Keratinocyte (primary cell): ENCODE measurements at regions not wholly inside any gene's neighbourhood (a gene's known extent, or its start where the extent isn't known, plus 50 kb on each side); places are given as distances from the start of the nearest gene placed in this dataset.

ENCODE experiments used
- DNase-seq: peaks from one replicate; pipeline ENCODE4 v3.0.0-alpha.2; 2011; ENCODE audit warnings: low read depth, missing footprints, low spot score
- FAIRE-seq: peaks from 2 replicates; lab custom pipeline; 2011; peaks lifted over from hg19 to GRCh38; lab: Jason Lieb, UNC
- H2AFZ ChIP-seq: 2 replicates; pipeline ENCODE4 v1.6.0; 2012; ENCODE audit warnings: low read length, control low read depth, inconsistent platforms; ENCODE audit not compliant: control insufficient read depth
- H3K27ac ChIP-seq: 2 replicates; pipeline ENCODE4 v1.5.1; 2011; ENCODE audit warnings: low read length; ENCODE audit not compliant: control insufficient read depth, insufficient read depth
- H3K27me3 ChIP-seq: 3 replicates; pipeline ENCODE4 v1.6.0; 2011; ENCODE audit warnings: low read length; ENCODE audit not compliant: control insufficient read depth, insufficient read depth; ENCODE audit errors: extremely low read depth
- H3K36me3 ChIP-seq, 2 experiments: 2 replicates in 1 of 2; 3 replicates in 1 of 2; pipeline ENCODE4 v1.5.1; 2011; ENCODE audit warnings: low read length in 2 of 2, mild to moderate bottlenecking in 1 of 2; ENCODE audit not compliant: control insufficient read depth in 2 of 2, insufficient read depth in 2 of 2; ENCODE audit errors: extremely low read depth in 1 of 2
- H3K4me1 ChIP-seq: 3 replicates; pipeline ENCODE4 v1.5.1; 2011; ENCODE audit warnings: low read length; ENCODE audit not compliant: control insufficient read depth, insufficient read depth; ENCODE audit errors: extremely low read depth
- H3K4me2 ChIP-seq: 3 replicates; pipeline ENCODE4 v1.6.0; 2011; ENCODE audit warnings: low read depth, low read length; ENCODE audit not compliant: control insufficient read depth, insufficient read depth; ENCODE audit errors: extremely low read depth
- H3K4me3 ChIP-seq, 3 experiments: fragments of 200-600 bp in 1 of 3; sonication (generic) in 1 of 3; 2 replicates in 2 of 3; 3 replicates in 1 of 3; pipeline ENCODE4 v1.5.1; 2011 to 2016; ENCODE audit warnings: low read length in 3 of 3, mild to moderate bottlenecking in 3 of 3, control low read depth in 2 of 3, inconsistent platforms in 1 of 3, low read depth in 1 of 3, mixed read lengths in 1 of 3, mixed run types in 1 of 3, moderate library complexity in 1 of 3; ENCODE audit not compliant: control insufficient read depth in 2 of 3, insufficient read depth in 2 of 3; ENCODE audit errors: extremely low read depth in 1 of 3
- H3K79me2 ChIP-seq: 2 replicates; pipeline ENCODE4 v1.6.0; 2012; ENCODE audit warnings: low read length; ENCODE audit not compliant: control insufficient read depth, insufficient read depth
- H3K9ac ChIP-seq: 3 replicates; pipeline ENCODE4 v1.6.0; 2011; ENCODE audit warnings: low read length; ENCODE audit not compliant: control insufficient read depth, insufficient read depth; ENCODE audit errors: extremely low read depth
- H3K9me1 ChIP-seq: 3 replicates; pipeline ENCODE4 v1.6.0; 2011; ENCODE audit warnings: low read length; ENCODE audit not compliant: control insufficient read depth, insufficient read depth; ENCODE audit errors: extremely low read depth
- H3K9me3 ChIP-seq: 2 replicates; pipeline ENCODE4 v1.5.1; 2012; ENCODE audit warnings: low read depth, low read length; ENCODE audit not compliant: control insufficient read depth
- H4K20me1 ChIP-seq: 3 replicates; pipeline ENCODE4 v1.6.0; 2011; ENCODE audit warnings: low read length; ENCODE audit not compliant: control insufficient read depth, insufficient read depth; ENCODE audit errors: extremely low read depth
- CTCF ChIP-seq, 3 experiments: IDR thresholded peaks in 1 of 3; conservative IDR thresholded peaks in 1 of 3; optimal IDR thresholded peaks in 1 of 3; 2 replicates in 2 of 3; 3 replicates in 1 of 3; pipeline versions ENCODE3 to v1.5.1; 2011; ENCODE audit warnings: low read length in 3 of 3, mild to moderate bottlenecking in 3 of 3, moderate library complexity in 2 of 3, control low read depth in 1 of 3, inconsistent platforms in 1 of 3; ENCODE audit not compliant: insufficient read depth in 2 of 3; ENCODE audit errors: extremely low read depth in 1 of 3
- EZH2 ChIP-seq: IDR thresholded peaks from one replicate; pipeline ENCODE4 v1.6.1; 2012; ENCODE audit warnings: inconsistent platforms, mild to moderate bottlenecking, low read length, moderate library complexity
- dilution Hi-C: fragments of 300-500 bp; cut with MboI; formaldehyde crosslinking; loops from one replicate; pipeline ENCODE4 v1.7.0; 2020; ENCODE audit warnings: low sequenced_read_pairs; ENCODE audit not compliant: extremely low pct_ligation_motif_present

- H3K9me3 ChIP-seq: peaks cover 3% of the 10 kb centered on the region
- dilution Hi-C loops: no loop called here
These were observed 81.5 kb upstream of the F9 start for GRCh38 chrX:139448996-139449395.

DNA sequence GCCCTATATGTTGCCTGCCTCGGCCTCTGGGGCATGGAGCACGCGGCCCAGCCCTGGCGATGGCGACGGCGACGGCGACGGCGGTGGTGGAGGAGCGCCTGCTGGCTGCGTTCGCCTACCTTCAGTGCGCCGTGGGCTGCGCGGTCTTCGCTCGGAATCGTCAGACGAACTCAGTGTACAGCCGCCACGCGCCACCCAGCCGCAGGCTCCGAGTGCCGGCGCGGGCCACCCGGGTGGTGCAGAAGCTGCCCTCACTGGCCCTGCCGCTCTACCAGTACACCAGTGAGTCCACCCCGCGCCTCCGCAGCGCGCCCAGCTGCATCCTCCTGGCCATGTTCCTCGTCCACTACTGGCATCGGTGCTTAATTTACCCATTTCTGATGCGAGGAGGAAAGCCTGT is 83.7 kb upstream of the F9 start:
- no peak overlapping the region for H2AFZ ChIP-seq
- H3K4me3 ChIP-seq: no peak overlapping the region
- no peaks in the 10 kb centered on the region for H3K36me3 ChIP-seq
- H3K4me1 ChIP-seq: no peaks in the 10 kb centered on the region
- DNase-seq (no peak), FAIRE-seq (no peak)
- no peak overlapping the region for H3K4me2 ChIP-seq
- no peak overlapping the region for H3K27ac ChIP-seq
- H3K9me1 ChIP-seq: no peaks in the 10 kb centered on the region
- H3K79me2 ChIP-seq: no peaks in the 10 kb centered on the region
- TF ChIP-seq CTCF (optimal IDR thresholded peaks at IDR 0.05 in 1 of 3, IDR thresholded peaks at IDR 0.05 in 1 of 3, conservative IDR thresholded peaks at IDR 0.05 in 1 of 3; ENCODE audit: extremely low read depth in 1 of 3, insufficient read depth in 2 of 3, low read length in 3 of 3) (no peak), EZH2 (no peak)
- peaks cover 7% of the 10 kb centered on the region for H3K9me3 ChIP-seq
- H3K27me3 ChIP-seq: no peaks in the 10 kb centered on the region
- no peak overlapping the region for H3K9ac ChIP-seq
- dilution Hi-C loops: no loop called here
- no peaks in the 10 kb centered on the region for H4K20me1 ChIP-seq

More at GRCh38 chrX:139448996-139449395, 81.5 kb upstream of the F9 start:
- H3K4me1 ChIP-seq: no peaks in the 10 kb centered on the region
- no peaks in the 10 kb centered on the region for H3K27me3 ChIP-seq
- no peak overlapping the region for H3K27ac ChIP-seq
- no peaks in the 10 kb centered on the region for H3K79me2 ChIP-seq
- H3K4me3 ChIP-seq: no peak overlapping the region
- DNase-seq: no peak
- no peak overlapping the region for H2AFZ ChIP-seq
- H3K9me1 ChIP-seq: no peaks in the 10 kb centered on the region
- no peaks in the 10 kb centered on the region for H3K36me3 ChIP-seq
- no peaks in the 10 kb centered on the region for H4K20me1 ChIP-seq
- no peak overlapping the region for H3K4me2 ChIP-seq
- FAIRE-seq: no peak
- H3K9ac ChIP-seq: no peak overlapping the region
- TF ChIP-seq EZH2 (no peak), CTCF (optimal IDR thresholded peaks at IDR 0.05 in 1 of 3, IDR thresholded peaks at IDR 0.05 in 1 of 3, conservative IDR thresholded peaks at IDR 0.05 in 1 of 3; ENCODE audit: extremely low read depth in 1 of 3, insufficient read depth in 2 of 3, low read length in 3 of 3) (no peak)
